BE2C (cell line): ENCODE measurements at regions not wholly inside any gene's neighbourhood (a gene's known extent, or its start where the extent isn't known, plus 50 kb on each side); places are given as distances from the start of the nearest gene placed in this dataset.

Source experiments
- DNase-seq: peaks from one replicate; pipeline ENCODE4 v3.0.0-alpha.2; 2020
- H3K27me3 ChIP-seq: fragments of 250-450 bp; sonication (Bioruptor Pico); 2 replicates; pipeline ENCODE4 v1.5.1; 2020; ENCODE audit warnings: mild to moderate bottlenecking
- H3K36me3 ChIP-seq: fragments of 250-450 bp; sonication (Bioruptor Pico); 2 replicates; pipeline ENCODE4 v1.5.1; 2020; ENCODE audit warnings: mild to moderate bottlenecking
- H3K4me1 ChIP-seq: fragments of 250-450 bp; sonication (Bioruptor Pico); 2 replicates; pipeline ENCODE4 v1.5.1; 2020
- H3K4me3 ChIP-seq: 2 replicates; pipeline ENCODE4 v1.5.1; 2011; ENCODE audit warnings: low read depth, low read length
- H3K9me3 ChIP-seq: fragments of 250-450 bp; sonication (Bioruptor Pico); 2 replicates; pipeline ENCODE4 v1.5.1; 2020
- CTCF ChIP-seq: IDR thresholded peaks from 2 replicates; pipeline ENCODE4 v1.5.1; 2012; ENCODE audit warnings: mild to moderate bottlenecking, low read depth, low read length

GRCh38 chr18:22337306-22337705, 80.4 kb downstream of the CTAGE1 start:
- Histone ChIP-seq H3K9me3 (no peaks in the 10 kb centered on the region), H3K4me3 (no peak overlapping the region), H3K4me1 (peaks cover 3% of the 10 kb centered on the region; the same call in 1 of the 2 replicates), H3K27me3 (no peaks in the 10 kb centered on the region), H3K36me3 (no peaks in the 10 kb centered on the region)
- no peak for TF ChIP-seq CTCF
- DNase-seq, result no peak

GRCh38 chr18:22336406-22336805, 81.3 kb downstream of the CTAGE1 start:
- no peak for TF ChIP-seq CTCF
- Histone ChIP-seq H3K27me3 (no peaks in the 10 kb centered on the region), H3K4me3 (no peak overlapping the region), H3K36me3 (no peaks in the 10 kb centered on the region), H3K4me1 (peaks cover under 1% of the 10 kb centered on the region; the same call in 1 of the 2 replicates), H3K9me3 (no peaks in the 10 kb centered on the region)
- no peak for DNase-seq

GRCh38 chr18:22335731-22336198, 82.0 kb downstream of the CTAGE1 start:
- Histone ChIP-seq H3K4me3 (no peak overlapping the region), H3K36me3 (no peaks in the 10 kb centered on the region), H3K9me3 (no peaks in the 10 kb centered on the region), H3K4me1 (no peaks in the 10 kb centered on the region), H3K27me3 (no peaks in the 10 kb centered on the region)
- no peak for TF ChIP-seq CTCF
- DNase-seq, result no peak

GRCh38 chr18:22334567-22334966, 83.1 kb downstream of the CTAGE1 start:
- no peaks in the 10 kb centered on the region for H3K36me3 ChIP-seq
- H3K4me3 ChIP-seq, result no peak overlapping the region
- H3K27me3 ChIP-seq, result no peaks in the 10 kb centered on the region
- H3K4me1 ChIP-seq, result no peaks in the 10 kb centered on the region
- TF ChIP-seq CTCF, result no peak
- H3K9me3 ChIP-seq, result no peaks in the 10 kb centered on the region
- DNase-seq, result no peak

- TF ChIP-seq CTCF, result peak; percentile 41
- H3K4me3 ChIP-seq, result no peak overlapping the region
- H3K27me3 ChIP-seq, result no peaks in the 10 kb centered on the region
- DNase-seq, result peak; percentile 22
- no peaks in the 10 kb centered on the region for H3K36me3 ChIP-seq
- H3K4me1 ChIP-seq, result no peaks in the 10 kb centered on the region
- H3K9me3 ChIP-seq, result no peaks in the 10 kb centered on the region
Observed at GRCh38 chr18:22332590-22332989, 85.1 kb downstream of the CTAGE1 start.

GRCh38 chr18:22330508-22330907, 87.2 kb downstream of the CTAGE1 start:
- Histone ChIP-seq H3K4me1 (no peaks in the 10 kb centered on the region), H3K9me3 (no peaks in the 10 kb centered on the region), H3K36me3 (no peaks in the 10 kb centered on the region), H3K27me3 (no peaks in the 10 kb centered on the region), H3K4me3 (no peak overlapping the region)
- TF ChIP-seq CTCF, result no peak
- DNase-seq, result no peak
